Activated T-cell treated with anti-CD3 and anti-CD28 coated beads for 4 hours (primary cell): ENCODE measurements at regions not wholly inside any gene's neighbourhood (a gene's known extent, or its start where the extent isn't known, plus 50 kb on each side); places are given as distances from the start of the nearest gene placed in this dataset.
"Not testable (repeated sequence)": the region's sequence is repeated elsewhere in the genome, so short reads cannot be mapped to it uniquely, and the experiment has no call there.

Experiments used
- DNase-seq: peaks from one replicate; pipeline ENCODE4 v3.0.0-alpha.2; 2020

DNA sequence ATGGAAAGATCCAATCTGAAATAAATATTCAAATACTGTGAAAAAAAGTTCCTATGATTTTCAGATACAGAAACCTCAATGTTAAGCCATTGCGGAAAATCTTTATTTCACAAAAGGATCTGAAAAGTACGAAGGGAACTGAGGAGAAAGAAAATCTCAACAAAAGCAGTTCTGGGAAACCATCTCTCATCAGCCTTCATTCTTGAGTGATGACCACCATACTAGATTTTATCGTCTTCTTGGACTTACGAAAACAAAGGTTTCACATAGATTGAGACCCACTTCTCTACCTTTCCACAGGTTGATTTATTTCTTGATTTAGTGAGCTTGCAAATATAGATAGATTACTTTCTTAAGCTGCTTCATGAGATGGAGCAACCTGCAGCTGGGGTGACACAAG, 293.4 kb upstream of the LYZL1 start:
- DNase-seq, result no peak

DNA sequence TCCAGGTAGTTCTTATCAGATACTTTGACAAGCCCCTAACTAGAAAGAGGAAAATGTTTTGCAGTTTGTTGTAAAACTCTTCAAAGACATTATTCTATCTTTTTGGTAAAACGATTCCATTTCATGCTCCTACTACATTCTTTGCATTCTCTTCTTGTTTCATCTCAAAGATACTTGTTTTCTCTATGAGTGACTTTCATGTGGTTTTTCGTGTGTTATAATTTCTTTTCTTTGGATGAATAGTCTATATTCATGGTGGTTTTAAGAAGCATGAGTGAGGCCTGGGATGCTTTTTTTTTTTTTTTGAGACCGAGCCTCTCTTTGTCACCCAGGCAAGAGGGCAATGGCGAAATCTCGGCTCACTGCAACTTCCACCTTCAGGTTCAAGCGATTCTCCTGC, 292.5 kb upstream of the LYZL1 start:
- no peak for DNase-seq

DNA sequence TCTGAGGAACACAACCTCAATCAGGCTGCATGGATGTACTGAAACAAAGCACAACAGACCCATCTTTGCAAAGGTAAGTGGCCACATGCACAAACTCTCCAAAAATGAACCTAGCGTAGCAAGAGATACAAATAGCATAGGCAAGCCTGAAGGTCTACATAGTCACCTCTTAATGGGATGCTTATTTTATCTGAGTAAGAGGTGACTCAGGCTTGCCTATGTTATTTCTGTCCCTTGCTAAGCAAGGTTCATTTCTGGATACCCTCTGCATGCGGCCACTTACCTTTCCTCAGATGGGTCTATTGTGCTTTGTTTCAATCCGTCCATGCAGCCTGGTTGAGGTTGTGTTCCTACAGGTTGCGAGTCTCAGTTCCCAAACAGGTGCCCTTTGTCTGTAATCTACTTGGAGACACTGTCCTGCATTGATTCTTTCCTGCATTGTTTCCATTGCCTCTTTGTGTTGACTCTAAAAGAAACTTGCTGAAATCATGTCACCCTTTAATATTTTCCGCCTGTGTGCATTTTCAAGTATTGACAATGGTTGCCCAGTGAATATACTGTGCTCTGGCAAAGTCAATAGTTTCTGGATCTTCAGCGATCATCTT, 291.8 kb upstream of the LYZL1 start:
- DNase-seq, result no peak

DNA sequence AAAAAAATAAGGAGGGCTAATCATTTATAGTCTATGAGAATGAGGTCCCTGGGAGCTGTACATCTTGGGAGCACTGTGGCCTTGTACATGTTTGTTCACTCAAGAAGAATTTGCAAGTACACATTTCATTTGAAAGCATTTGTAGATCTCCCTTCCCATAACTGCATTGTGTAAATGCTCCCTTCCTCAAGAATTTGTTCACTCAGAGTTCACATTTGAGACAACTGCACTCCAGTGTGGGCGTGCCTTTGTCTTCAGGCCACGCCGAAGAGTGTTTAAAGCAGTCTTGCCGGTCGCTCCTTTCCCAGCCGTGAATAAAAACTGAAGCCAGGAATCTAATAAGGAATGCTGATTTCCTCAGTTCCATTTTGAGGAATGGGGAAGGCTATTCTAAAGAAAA, 291.1 kb upstream of the LYZL1 start:
- no peak for DNase-seq

DNA sequence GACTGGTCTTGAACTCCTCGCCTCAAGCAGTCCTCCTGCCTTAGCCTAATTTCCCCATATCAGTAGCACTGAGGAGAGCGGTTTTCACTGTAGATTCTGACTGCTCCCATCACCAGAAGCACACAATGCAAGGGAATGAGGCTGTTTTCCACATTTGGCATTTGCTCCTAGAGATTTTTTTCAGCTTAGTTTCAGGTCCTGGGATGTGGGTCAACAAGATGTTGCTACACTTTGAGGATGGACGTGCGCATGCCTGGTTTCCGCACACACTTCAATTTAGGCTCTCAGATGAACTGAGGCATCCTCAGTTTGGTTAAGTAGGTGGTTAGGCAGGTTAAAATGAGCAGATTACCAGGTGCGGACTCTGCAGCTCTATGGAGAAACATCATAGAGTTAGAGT, 287.1 kb upstream of the LYZL1 start:
- no peak for DNase-seq

DNA sequence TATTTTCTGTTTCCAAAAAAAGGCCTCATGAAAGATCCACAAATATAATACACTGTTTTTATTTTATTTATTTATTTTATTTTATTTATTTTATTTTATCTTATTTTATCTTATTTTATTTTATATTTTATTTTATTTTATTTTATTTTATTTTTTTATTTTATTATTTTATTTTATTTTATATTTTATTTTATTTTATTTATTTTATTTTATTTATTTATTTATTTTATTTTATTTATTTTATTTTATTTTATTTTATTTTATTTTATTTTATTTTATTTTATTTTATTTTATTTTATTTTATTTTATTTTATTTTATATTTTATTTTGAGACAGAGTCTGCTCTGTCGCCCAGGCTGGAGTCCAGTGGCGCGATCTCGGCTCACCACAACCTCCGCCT, 285.9 kb upstream of the LYZL1 start:
- not testable (repeated sequence) for DNase-seq

DNA sequence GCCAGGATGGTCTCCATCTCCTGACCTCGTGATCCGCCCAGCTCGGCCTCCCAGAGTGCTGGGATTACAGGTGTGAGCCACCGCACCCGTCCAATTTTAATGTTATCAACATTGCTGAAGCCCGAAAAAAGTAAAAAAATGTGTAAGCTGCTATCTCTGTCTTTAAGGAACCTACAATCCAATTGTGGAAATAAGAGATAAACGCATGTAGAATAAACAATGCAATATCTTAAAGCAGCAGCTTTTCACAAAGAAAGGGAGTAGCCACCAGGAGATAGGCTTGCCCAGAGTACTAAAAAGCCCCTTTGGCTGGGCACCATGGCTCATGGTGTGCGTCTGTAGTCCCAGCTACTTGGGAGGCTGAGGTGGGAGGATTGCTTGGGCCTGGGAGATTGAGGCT, 282.9 kb upstream of the LYZL1 start:
- DNase-seq, result no peak

DNA sequence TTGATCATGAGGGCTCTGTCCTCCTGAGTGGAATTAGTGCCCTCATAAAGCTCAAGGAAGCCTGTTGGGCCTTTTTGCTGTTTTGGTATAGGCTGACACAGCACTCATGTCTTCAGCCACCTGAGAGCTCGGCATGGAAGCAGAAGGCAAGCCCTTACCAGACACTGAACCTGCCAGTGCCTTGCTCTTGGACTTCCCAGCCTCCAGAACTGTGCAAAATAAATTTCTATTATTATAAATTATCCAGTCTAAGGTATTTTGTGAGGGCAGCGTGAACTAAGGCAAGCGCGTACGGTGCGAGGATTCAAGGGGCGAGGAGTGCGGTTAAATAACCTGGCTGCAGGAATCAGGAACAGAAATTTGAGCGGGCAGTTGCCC, 281.5 kb upstream of the LYZL1 start:
- DNase-seq, result no peak

DNA sequence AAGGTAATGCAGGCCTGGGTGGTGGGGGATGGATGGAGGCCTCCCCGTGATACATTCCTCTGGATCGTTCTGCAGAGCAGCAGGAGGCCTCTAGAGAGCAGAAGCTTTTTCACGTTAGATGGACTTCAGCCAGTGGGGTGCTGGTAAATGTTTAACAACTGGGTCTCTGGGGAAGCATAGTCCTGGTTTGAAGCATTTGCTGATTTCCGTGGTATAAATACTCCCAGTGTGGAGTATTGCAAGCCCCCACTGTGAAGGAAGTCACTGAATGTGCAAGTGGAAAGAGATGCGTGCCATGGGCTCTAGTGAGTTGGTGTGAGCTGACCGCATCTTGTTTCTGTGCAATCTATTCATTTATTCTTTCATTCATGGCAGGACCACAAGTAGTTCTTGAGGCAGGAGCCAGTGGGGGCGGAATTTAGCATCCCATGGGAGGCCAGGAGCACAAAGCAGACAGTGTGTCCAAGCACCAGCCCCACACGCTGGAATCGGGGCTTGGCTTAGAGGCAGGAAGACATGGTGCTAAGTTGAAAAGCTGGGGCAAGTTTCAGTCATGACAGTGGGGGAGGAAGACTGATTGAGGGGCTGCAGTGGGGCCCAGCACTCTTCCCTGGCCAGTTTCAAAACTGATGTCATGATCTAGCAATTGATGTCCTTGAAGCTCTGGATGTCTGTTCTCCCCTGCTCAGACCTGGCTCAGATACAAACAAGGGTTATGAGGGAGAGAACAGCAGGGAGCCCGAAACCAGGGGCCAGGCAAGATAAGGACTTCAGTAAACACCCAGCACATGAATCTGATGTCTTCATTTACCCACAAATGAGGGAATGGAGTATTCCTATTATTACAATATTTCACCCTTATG, 280.9 kb upstream of the LYZL1 start:
- DNase-seq, result no peak

DNA sequence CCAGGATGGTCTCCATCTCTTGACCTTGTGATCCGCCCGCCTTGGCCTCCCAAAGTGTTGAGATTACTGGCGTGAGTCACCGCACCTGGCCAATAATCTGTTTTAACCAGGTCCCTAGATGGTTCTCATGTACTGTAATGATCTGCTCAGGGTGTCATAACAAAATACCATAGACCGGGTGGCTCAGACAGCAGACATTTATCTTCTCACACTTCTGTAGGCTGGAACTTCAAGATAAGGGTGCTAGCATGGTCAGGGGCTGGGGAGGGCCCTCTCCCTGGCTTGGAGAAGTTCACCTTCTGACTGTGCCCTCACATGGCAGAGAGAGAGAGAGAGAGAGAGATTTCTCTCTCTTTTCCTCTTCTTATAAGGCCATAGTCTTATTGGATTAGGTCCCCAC, 279.4 kb upstream of the LYZL1 start:
- no peak for DNase-seq

DNA sequence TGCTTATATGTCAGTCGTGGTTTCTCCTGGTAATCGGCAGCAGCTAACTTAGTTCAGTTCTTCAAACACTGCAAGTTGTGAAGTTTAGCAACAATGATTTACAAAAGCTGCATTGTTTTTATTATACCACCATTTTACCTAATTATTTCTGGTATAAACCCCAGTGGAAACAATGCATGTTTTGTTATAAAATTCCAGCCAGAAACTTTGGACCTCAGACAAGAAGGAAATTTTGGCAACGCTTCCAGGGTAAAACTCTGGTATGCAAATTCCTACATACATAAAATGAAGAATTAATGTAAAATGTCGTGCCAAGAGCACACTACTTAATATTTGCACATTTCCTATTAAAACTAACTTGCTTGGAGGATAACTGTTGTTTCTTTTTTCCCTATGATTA, 277.4 kb upstream of the LYZL1 start:
- DNase-seq, result no peak

DNA sequence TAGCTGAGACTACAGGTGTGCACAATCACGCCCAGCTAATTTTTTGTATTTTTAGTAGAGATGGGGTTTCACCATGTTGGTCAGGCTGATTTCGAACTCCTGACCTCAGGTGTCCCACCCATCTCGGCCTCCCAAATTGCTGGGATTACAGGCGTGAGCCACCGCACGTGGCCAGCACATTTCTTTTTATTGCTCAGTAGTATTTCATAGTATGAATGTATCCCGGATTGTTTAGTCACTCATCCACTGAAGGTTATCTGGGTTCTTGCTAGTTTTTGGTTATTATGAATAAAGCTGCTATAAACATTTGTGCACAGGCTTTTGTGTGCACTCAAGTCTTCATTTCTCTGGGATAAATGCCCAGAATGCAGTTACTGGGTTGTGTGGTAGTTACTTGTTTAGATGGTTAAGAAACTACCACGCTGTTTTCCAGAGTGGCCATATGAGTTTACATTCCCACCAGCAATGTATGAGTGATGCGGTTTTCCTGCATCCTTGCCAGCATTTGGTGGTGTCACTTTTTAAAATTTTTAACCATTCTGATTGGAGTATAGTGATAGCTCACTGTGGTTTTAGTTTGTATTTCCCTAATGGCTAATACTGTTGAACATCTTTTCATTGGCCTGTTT, 275.8 kb upstream of the LYZL1 start:
- DNase-seq, result no peak

DNA sequence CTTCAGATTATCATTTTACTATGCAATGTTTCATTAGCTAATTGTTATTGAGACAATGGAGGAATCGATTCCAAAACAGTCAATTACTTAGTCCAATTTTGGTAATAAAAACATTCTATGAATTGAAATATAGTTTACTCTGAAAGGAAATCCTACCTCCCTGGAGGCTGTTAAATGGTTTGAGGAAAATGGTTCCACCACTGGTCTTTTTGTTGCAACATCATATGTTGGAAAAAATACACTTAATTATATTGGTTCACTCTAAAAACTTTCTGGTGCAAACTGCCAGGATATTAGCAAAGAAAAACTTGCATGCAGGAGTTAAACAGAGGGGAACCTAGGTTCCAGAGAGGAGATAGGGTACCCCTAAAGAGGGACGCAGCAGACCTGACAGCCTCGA, 267.3 kb upstream of the LYZL1 start:
- no peak for DNase-seq

DNA sequence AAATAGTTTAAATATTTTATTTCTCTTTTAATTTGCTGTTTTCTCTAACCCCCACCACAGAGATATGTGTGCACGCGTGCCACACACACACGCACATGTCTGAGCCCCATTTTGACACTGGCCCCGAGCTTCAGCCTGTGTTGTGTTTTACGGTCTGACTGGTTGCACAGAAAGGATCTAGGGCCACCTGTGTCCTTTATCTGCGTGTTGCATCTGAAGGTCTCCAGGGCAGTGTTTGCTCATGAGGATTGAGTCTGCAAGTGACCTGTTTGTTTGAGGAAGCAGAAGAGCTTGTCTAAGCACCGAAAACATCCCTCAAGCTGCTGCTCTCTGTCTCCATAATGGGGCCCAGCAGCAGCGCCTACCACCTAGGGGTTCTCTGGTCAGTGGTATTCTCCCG, 266.4 kb upstream of the LYZL1 start:
- DNase-seq, result no peak

DNA sequence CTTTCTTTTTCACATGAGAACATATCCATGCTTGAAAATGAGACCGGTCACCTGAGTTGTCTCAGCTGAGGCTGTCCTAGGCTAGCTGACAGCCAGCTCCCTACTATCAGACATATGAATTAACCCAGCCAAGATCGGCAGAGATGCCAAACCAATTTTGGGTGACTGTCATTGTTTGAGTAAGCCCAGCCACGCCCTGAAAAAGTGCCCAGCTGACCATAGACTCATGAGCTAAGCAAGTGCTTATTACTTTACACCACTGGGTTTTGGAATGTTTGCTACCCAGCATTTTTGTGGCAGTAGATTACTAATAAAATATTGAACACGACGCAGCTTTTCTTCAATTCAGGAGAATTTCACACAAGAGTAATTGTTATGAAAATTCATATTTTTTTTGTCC, 265.2 kb upstream of the LYZL1 start:
- DNase-seq, result no peak

DNA sequence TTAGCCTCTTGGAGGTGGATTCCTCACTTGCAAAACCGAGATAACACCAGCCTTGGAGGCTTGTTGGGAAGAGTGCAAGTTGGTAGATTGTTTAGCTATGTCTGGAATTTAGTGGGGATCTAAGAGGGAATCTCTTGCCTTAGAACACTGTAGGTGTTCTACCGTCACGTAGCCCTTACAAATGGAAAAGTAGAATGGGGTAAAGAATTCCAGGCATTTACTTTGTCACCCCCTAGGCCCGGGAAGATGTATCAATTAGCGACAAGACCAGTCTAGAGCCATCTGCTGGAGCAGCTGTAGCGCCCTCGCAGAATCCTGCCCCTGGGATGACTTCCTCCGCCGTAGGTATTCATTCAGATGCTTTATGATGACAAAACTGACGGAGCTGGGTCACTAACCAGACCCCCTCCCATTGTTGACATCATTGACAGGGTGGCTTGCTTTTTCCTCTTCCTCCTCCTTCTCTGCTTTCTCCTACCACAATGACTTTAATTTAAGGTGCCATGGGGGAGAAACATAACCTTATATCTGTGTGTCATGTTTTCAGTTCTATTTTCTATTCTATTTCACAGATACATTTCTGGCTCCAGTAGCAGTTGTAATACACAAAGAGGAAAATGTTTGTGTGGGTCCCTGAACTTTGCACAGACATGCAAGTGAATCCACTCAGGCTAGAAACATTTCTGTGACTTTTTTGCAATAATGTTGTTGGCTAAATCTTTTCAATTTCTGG, 262.6 kb upstream of the LYZL1 start:
- DNase-seq, result no peak

DNA sequence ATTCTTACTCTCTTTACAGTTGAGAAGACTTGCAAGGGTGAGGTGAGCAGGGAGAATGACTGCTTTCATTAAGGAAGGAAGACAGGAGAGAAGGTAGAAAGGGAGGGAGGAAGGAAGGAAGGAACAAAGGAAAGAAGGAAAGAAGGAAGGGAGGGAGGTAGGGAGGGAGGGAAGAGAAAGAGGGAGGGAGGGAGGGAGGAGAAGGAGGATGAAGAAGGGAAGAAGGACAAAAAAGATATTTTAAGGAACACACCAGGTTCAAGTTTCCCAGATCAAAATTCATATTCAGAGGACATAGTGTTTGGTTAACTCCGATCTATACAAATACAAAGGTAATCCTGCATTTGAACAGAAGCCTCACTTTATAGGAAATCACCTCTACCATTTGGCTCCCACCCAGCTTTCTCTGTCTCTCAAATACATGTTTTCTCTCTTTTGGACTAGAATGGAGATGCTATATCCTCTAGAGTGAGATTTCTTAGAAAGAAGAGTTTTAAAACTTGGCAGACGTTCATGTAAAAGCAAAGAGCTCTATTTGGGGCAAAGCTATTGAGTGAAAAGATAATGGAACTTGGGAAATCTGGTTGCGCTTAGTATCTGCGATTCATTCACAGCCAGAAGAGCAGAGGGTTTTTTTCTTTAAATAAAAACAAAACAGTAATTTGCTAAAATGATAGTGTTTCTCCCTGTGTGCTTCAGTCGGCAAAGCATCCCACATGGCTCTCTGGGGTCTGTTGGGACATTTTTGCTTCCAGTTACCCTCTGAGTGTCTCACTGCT, 261.9 kb upstream of the LYZL1 start:
- DNase-seq, result no peak

DNA sequence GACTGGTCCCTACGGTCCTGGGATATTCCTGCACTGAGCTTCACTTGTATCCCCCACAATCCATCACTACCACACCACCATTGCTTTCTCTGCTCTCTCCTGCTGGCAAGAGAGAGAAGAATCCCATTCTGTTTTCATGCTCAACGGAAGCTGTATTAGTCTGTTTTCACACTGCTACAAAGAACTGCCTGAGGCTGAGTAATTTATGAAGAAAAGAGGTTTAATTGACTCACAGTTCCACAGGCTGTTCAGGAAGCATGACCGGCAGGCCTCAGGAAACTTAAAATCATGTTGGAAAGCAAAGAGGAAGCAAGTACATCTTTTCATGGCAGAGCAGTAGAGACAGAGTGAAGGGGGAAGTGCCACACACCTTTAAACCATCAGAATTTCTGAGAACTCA, 260.4 kb upstream of the LYZL1 start:
- DNase-seq, result no peak

DNA sequence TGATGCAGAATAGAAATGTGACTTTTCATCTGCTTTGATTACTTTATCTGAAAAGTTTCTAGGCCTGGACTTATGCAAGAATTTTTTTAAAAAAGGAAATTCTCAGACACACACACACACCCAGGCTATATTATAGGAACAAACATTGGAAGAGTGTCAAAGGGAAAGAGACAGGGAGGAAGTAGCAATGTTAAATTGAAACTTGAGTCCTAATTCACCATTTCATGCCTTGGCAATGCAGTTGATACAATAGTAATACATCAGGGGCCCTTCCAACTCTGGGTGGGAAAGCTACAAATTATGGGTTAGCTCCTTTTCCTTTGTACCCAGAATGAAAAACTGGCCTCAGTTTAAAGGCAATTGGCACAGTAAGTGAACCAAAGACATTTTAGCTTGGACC, 258.0 kb upstream of the LYZL1 start:
- DNase-seq, result no peak

DNA sequence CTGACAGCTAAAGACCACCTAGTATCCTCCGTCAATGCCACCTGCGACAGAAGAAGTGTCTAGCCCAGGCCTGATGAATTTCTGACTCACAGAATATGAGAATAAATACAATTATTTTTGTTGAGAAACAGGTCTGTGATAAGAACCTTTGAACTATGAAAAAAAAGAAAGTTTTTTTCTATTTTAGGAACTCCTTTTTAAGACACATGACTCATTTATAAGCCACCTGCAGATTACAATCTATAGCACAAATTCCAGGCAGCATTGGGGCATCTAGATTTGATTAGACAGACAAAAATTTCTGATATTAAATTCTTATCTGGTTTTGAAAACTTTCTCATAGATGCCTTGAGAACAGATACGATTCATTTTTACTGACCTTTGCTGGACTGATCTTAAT, 256.7 kb upstream of the LYZL1 start:
- no peak for DNase-seq

DNA sequence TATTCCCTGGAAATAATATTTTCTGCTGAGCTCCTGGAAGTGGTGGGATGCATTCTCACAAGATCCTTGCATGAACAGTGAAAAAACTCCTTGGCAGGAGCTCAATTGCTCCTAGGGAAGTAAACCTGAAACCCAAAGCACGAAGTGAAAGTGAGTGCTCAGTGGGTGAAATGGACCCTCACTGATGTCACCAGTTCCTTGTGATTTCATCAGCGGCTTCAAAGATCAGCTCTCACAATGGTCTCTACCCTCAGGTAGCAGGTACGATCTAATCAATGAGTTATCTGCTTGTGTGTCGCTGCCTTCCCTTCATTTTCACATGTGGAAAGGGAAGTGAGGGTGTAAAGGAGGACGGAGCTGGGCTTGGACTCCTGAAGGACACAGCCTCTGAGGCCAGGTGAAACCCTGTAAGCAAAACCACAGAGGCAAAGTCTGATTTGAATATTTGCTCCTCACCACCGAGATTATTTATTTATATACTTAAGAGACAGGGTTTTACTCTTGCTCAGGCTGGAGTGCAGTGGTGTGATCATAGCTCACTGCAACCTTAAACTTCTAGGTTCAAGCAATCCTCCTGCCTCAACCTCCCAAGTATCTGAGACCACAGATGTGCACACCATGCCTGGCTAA, 255.4 kb upstream of the LYZL1 start:
- DNase-seq, result no peak

DNA sequence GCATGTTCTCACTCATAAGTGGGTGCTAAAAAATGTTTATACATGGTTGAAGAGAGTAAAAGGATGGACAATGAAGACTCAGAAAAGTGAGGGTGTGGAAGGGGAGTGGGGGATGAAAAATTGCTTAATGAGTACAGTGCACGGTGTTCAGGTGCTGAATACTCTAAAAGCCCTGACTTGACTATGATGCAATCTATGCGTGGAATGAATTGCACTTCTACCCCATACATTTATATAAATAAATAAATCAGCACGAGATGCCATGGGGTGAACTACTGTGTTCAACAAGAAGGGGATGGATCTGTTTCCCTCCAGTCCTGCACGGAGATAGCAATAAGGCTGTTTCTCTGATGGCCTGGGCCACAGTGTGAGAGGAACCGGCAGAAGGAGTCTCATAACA, 254.3 kb upstream of the LYZL1 start:
- DNase-seq, result no peak
